Stimulated activated CD8-positive, alpha-beta memory T cell treated with anti-CD3 and anti-CD28 coated beads, Interleukin-12 subunit alpha, Interleukin-12 subunit beta, amount 100 ng/mL, for 24 hours (primary cell): ENCODE measurements at regions not wholly inside any gene's neighbourhood (a gene's known extent, or its start where the extent isn't known, plus 50 kb on each side); places are given as distances from the start of the nearest gene placed in this dataset.

Experiments used
- DNase-seq: peaks from one replicate; pipeline ENCODE4 v3.0.0-alpha.2; 2020; ENCODE audit errors: extremely low read depth

DNA sequence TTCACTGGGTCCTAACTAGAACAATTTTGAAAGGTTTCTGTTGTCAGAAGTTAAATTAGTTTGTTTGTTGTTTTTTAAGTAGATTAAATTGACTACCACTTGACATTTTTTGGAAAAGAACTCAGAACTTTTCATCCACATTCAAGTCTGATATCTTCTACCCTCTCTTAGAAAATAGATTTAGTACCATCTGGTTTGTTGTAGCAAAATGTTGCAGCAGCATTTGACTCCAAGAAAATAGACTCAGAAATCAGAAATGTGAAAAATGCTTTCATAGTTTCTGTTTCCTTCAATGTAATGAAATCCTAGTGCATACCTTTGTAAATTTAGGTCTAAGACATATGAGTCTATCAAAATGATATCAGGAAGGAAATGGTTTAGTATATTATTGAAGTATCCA is 256.3 kb upstream of the CLEC14A start:
- DNase-seq, result no peak

DNA sequence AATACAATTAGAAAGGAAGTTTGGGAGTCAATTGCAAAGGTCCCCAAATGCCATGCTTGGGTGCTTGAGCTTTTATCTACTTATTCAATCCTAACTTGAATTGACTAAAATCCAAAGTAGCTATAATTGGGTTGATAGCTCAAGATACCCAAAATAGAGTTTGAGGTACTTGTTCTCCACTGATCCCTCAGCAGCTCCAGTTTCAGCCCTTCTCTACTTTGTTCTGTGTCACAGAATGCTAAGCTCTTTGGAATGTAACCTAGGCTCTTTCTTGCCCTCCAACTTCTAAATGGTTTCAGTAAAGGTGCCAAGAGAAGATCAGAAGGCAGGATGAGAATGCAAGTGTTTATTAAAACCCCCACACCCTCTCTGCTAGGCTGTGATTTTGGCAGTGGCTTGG is 251.4 kb upstream of the CLEC14A start:
- DNase-seq, result no peak

DNA sequence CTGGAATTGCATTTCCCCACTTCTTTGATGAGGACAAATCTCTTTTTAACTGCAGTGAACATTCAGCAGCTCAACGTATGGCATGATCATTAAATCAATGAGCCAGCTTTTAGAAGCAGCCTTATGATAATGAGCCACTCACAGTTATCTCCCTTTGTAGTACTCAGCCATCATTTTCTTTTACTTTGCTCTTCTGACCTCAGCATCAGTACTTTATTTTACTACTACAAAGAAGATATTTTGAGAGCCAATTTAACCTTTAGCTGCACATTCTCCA is 250.0 kb upstream of the CLEC14A start:
- DNase-seq, result no peak

DNA sequence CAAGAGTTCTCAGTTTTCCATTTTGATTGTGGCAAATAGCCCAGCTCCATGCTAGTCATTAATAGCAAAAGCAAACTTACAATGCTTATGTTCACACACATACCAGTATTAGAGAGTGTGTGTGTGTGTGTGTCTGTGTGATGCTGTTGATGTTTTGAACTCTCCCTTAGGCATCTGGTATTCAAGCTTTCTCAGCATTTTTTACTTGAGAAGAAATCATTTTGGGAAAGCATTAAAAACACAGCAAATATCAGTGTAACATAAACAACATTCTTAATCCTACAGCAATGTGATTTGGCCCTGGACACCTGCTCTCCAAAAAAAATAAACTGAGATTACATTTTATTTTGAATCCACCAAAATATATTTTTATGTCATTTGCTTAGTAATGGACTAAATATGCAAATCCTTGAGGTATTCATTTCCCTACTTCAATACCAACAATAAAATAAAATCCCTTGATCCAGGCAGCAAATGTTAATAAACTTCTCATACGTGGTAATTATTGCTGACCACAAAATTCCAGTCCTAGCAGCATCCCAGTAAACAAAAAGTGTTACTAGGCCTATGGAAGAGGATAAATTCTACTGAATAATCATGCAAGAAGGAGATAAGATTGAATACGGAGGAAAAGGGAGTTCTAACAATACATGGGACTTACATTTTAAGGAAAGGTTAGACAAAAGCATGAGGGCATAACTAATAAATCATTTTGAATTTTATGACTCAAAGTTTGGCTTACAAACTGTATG is 249.5 kb upstream of the CLEC14A start:
- DNase-seq, result no peak

DNA sequence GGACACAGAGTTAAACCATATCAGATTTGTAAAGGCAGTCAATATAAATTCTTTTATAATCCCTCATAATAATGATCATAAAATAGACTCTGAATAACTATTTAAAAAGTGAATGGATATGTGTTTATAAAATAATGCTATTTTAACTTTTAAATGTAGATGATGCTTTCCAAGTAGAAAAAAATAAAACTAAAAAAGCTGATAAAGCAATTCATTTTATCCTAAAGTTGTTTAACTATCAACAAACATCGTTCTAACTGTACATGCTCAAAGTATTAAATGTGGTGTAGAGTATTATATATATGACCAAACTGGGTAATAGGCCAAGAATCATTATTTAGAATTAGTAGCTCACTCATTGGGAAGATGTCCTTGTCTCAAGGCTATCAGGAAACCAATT is 248.3 kb upstream of the CLEC14A start:
- DNase-seq, result no peak

DNA sequence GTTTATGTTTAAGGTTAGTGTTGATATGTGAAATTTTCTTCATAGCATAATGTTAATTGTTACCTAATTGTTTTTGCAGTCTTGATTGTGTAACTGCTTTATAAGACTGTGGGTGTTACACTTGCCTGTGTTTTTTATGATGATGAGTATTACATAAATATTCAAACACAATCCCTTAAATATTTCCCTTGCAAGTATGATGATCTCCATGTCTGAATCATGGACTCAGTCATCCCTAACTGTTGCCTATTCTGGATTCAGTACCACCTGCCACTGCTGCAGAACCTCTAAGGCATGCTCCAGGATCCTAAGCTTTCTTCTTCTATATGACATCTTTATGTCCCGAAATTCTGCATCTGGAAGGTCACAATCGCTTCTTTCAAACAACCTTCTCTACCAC is 246.3 kb upstream of the CLEC14A start:
- DNase-seq, result no peak

DNA sequence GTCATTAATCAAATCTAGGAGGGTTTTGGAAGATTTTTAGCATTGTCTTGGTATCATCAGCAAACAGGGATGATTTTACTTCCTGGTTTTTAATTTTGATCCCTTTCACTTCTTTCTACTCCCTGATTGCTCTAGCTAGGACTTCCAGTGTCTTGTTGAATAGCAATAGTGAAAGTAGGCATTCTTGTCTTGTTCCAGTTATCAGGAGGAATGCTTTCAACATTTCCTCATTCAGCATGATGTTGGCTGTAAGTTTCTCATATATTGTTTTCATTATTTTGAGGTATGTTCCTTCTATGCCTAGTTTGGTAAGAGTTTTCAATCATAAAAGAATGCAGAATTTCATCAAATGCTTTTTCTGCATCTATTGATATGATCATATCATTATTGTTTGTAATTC is 244.2 kb upstream of the CLEC14A start:
- no peak for DNase-seq

DNA sequence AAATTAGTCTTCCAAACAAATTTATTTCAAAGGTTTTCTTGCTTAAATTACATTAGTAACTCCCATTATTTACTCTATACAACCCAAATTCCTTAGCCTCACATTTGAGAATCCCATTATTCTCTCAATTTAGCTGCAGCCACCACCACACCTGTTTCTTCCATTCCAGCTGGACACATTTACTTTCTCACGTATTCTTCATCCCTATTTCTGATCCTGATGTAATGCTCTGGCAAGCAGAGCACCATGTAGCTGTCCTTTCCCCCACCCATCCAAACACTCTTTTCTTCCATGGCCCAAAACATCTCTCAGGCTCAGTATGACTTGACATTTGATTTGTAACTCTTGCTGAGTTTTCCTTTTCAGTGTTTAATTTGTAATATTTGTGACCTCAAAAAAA is 240.2 kb upstream of the CLEC14A start:
- no peak for DNase-seq

DNA sequence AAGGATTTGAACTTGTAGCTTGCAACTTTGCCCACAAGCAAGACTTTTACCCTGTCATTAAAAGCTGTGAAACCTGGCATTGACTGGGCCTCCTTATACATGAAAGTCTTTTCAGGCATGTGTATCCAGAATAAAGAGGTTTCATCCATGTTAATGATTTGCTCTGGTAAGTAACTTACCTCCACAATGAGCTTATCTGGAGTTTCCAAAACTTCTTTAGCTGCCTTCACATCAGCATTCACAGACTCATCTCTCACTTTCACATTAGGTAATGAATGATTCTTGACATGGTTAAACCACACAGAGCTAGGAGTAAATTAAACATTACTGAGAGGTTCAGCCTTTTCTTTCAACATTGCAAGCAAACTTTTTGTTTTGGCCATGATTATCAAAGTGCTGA is 234.4 kb upstream of the CLEC14A start:
- DNase-seq, result no peak

DNA sequence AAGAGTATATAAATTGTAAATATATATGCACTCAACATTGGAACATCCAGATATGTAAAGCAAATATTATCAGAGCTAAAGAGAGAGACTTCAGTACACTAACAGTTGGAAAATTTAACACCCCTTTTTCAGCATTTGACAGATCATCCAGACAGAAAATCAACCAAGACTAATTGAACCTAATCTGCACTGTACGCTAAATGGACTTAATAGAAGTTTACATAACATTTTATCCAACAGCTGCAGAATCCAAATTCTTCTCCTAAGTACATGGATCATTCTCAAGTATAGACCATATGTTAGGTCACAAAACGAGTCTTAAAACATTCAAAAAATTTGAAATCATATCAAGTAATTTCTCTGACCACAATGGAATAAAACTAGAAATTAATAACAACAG is 229.1 kb upstream of the CLEC14A start:
- DNase-seq, result no peak

DNA sequence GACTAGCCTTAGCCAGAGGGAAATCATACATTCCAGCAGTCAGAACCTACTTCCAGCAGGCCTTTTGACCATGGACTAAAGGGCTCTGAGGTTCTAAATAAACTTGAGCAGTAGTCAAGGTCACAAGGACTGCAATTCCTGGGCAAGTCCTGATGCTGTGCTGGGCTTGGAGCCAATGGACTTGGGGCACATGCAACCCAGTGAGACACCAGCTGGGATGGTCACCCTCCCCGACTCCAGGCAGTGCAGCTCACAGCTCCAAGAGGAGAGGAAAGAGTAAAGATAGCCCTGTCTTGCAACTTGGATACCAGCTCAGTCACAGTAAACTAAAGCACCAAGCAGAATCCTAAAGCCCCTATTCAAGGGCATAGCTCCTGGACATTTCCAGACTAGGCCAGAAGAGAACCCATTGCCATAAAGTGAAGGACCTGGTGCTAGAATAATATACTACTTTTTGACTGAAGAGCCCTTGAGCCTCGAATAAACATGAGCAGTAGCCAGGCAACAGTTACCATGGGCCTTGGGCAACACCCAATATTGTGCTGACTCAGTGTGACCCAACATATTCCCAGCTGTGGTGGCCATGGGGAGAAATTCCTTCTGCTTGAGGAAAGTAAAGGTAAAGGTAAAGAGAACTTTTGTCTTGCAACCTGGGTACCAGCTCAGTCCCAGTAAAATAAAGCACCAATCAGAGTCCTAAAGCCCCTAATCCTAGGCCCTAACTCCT is 226.2 kb upstream of the CLEC14A start:
- DNase-seq, result no peak

DNA sequence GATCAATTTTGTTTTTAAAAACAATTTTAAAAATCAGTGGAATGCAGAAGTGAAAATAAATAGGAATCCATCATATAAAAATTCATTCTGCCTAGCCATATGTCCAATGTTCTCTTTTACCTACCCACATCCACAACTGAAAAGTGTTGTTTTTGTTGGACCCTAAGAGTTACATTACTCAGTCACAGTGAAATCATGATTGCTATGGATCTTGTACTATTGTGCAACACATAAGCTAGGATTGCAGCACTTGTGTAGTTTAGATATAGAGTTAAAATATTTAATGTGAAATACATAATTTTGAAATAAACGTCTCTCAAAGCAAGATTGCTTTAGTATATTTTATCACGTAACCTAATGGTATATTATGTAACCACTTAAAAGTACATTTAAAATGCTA is 213.3 kb upstream of the CLEC14A start:
- no peak for DNase-seq

DNA sequence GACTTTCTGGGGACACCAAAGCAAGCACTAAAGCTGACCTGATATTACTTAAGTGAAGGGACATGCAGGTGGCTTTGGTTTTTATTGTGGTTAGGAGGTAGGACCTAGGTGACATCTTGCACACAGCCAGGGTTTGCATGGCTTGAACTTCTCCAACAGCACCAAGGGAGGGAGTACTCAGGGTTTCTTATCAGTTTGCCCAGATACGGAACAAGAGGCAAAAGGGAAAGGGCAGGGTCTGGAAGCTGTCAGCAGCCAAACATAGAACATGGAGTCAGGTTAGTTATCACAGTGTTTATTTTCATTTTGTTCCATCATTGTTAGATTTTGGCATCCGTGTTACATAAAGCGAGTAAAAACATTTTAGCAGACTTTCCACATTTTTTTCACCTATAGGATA is 186.3 kb upstream of the CLEC14A start:
- no peak for DNase-seq

DNA sequence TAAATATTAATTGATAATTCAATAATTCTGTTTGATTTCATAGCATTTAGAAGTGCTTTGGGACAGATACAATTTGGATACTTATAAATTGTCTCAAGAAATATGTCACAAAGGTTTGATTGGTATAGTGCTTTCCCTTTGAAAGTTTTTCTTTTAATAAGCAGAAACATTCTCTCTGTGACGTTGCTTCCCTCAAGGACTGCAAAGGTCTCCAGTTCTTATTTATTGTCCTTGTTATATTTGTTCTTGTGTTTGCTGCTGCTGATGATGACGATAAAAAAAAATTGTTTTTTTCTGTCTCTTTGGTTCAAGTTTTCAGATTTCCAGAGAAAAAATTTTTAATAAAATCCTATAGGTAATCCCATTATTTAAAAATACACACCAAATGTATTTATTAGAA is 176.3 kb upstream of the CLEC14A start:
- DNase-seq, result no peak

DNA sequence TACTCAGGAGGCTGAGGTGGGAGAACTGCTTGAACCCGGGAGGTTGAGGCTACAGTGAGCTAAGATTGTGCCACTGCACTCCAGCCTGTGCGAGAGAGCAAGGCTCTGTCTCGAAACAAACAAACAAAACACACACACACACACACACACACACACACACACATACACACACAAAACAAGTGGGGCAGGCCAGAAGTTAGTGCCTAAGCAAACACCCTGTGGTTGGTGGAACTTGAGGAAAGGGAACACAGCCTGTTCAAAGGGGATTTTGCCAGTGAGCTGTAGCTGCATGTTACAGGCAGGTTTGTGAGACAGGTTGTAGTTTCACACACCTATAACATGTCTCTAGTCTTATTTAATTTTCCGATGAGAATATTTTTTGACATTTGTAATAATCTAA is 175.3 kb upstream of the CLEC14A start:
- no peak for DNase-seq

DNA sequence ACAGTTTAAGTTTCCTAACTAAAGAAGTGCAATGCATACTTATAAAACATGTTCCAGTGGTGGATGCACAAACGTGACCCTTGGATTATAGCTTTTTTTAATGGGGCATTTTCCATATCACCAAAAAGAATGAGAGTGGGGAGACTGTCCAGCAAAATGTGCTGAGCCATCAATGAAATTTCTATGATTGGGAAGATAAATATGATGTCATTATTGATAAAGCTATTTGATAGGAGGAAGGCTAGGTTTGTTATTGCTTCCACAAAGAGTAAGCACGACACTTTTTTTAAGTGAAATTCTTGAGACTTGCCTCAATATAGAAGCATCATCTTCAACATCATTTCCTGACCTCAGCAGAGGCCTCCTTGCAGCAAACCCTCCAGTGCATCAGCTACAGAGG is 174.6 kb upstream of the CLEC14A start:
- no peak for DNase-seq

DNA sequence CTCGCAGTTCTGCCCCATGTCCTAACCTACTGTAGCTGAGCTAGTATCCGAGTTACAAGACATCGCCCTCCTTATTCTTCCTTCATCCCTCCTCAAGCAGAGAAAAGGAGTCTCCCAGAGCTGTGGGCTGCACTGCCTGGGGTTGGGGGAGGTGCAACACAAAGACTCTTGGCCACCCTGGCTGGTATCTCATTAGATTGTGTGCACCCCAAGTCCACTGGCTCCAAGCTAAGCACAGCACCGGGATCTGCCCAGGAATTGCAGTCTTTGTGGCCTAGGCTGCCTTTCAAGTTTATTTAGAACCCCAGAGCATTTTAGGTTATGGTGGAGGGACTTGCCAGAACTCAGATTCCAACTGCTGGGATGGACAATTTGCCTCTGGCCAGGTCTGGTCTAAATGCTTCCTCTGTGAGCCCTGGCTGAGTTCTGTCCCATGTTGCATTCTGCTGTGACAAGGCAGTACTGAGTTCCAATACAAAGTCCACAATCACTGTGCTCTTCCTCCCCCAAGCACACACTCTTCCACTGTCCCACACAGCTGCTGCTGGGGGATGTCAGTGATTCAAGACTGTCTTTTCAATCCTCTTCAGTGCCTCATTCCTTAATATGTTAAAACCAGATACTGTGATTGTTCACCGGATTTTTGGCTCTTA is 169.6 kb upstream of the CLEC14A start:
- DNase-seq, result no peak

DNA sequence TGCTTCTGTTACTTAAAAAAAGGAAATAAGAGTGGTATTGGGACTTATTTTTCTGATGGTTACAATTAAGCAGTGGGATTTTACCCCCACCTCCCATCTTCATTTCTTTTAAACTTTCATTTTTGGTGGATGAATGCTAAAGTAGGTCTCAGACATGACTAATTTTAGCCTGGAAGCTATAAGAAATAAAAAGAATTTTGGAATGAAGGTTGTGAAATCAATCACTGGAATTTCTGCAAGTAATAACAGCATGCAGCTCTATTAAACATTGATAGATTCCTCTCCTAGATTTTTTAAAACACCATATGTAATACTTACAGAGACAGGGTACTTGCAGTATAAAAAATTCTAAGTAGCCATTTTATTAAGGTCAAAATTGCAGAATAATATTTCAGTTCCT is 164.2 kb upstream of the CLEC14A start:
- no peak for DNase-seq

DNA sequence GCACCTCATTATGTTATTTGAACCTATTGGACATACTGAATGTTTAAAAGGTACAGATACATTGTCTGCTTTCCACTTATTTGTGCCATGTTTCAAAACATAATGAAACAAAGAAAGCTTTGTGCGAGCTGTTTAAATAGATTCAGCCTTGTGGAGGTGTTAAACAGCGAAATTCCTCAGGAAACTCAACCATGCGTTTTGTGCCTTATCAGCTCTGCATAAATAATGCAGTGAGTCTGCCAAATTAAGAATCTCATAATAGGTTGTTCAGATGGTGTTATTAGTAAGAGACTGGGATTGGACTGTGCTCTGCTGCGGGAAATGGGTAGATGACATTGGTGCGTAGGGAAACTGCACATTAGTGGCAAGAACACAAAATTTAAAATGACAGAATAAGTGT is 163.7 kb upstream of the CLEC14A start:
- no peak for DNase-seq

DNA sequence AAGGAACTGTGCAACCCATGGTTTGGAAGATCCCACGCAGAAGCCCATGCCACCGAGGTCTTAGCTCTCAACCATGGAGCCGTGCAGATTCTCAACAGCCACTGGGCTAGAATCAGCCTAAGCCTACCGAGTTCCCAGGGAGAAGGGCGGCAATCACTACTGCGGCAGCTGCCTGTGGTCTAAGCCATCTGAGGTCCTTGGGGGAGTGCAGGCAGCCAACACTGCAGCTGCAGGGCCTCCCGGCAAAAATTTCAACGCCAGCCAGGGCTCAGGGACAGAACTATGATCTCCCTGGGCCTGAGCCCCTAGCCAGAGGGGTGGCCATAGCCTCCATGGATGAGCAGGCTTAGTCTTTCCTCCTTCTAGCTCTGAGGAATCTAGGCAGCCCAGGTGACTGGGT is 156.8 kb upstream of the CLEC14A start:
- DNase-seq, result no peak

DNA sequence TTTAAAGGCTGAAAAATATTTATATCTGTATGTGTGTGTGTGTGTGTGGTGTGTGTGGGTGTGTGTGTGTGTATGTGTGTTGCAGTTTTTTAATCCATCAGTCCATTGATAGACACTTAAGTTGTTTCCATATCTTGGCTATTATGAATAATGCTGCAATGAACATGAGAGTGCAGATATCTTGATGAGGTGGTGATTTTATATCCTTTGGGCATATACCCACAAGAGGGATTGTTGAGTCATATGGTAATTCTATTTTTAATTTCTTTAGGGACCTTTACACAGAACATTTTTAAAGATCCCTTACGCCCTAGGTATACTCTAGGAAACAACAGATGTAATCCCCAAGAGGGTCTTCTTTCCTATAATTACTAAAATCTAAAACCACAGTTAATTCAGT is 154.5 kb upstream of the CLEC14A start:
- DNase-seq, result no peak

DNA sequence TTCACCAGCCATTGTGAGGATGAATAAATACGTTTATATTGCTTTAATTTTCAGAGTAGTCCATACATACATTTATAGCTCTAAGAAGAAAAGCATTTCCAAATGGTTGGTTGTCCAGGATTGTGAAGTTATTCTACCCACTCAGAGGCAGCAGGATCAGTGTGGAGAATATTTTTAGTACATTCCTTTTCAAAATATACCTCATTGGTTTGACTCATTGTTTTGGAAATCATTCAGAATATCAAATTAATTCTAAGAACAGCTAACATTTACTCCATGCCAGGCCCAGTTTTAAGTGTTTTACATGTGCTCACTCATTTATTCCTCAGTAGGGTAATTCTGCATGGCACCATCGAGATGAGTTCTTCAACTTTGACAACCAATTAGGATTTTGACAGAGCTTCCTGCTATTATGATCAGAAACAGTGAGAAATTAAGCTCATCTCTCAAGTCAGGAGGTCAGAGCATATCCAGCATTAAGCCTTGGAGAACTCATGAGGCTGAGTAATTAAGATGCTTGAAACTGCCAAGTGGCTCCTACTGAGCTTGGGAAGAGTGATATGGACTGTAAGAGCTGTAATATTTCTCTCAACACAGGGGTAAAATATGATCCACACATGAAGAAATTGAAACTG is 153.3 kb upstream of the CLEC14A start:
- DNase-seq, result no peak
